H9 (cell line): ENCODE measurements at regions not wholly inside any gene's neighbourhood (a gene's known extent, or its start where the extent isn't known, plus 50 kb on each side); places are given as distances from the start of the nearest gene placed in this dataset.
A peak's percentile ranks its signal among the peaks of the same experiment; 100 is the strongest.

Source experiments
- DNase-seq: peaks from one replicate; pipeline ENCODE4 v3.0.0-alpha.2; 2017
- H2AFZ ChIP-seq: one replicate; pipeline ENCODE4 v1.6.1; 2013; ENCODE audit warnings: mild to moderate bottlenecking, low read length, control low read depth, moderate library complexity
- H2AK5ac ChIP-seq: 2 replicates; pipeline ENCODE4 v1.6.1; 2013; ENCODE audit warnings: low read length, control low read depth, mixed read lengths; ENCODE audit not compliant: insufficient read length
- H2BK120ac ChIP-seq: one replicate; pipeline ENCODE4 v1.6.1; 2013; ENCODE audit warnings: low read depth, mild to moderate bottlenecking, low read length, control low read depth, inconsistent platforms; ENCODE audit not compliant: poor library complexity, severe bottlenecking
- H2BK12ac ChIP-seq: 2 replicates; pipeline ENCODE4 v1.6.1; 2013; ENCODE audit warnings: low read length, control low read depth, mixed read lengths, low read depth; ENCODE audit not compliant: insufficient read length
- H2BK15ac ChIP-seq: 2 replicates; pipeline ENCODE4 v1.6.1; 2013; ENCODE audit warnings: low read depth, low read length, control low read depth
- H2BK20ac ChIP-seq: one replicate; pipeline ENCODE4 v1.6.1; 2013; ENCODE audit warnings: low read depth, mild to moderate bottlenecking, low read length, control low read depth, inconsistent platforms; ENCODE audit not compliant: poor library complexity, severe bottlenecking
- H2BK5ac ChIP-seq: 2 replicates; pipeline ENCODE4 v1.6.1; 2013; ENCODE audit warnings: low read length, control low read depth, mixed read lengths; ENCODE audit not compliant: insufficient read length
- H3K14ac ChIP-seq: 2 replicates; pipeline ENCODE4 v1.6.1; 2013; ENCODE audit warnings: low read length, control low read depth; ENCODE audit not compliant: insufficient read depth
- H3K18ac ChIP-seq: 2 replicates; pipeline ENCODE4 v1.6.1; 2013; ENCODE audit warnings: low read depth, mild to moderate bottlenecking, mixed read lengths, low read length, control low read depth; ENCODE audit not compliant: insufficient read length
- H3K23ac ChIP-seq: 2 replicates; pipeline ENCODE4 v1.6.1; 2013; ENCODE audit warnings: low read length, control low read depth, mixed read lengths, low read depth; ENCODE audit not compliant: insufficient read length
- H3K23me2 ChIP-seq: 2 replicates; pipeline ENCODE4 v1.6.1; 2013; ENCODE audit warnings: low read depth, mild to moderate bottlenecking, mixed read lengths, low read length, control low read depth; ENCODE audit not compliant: insufficient read length, poor library complexity, severe bottlenecking
- H3K27ac ChIP-seq: 2 replicates; pipeline ENCODE4 v1.5.1; 2013; ENCODE audit warnings: low read length, control low read depth, mixed read lengths, low read depth; ENCODE audit not compliant: insufficient read length
- H3K27me3 ChIP-seq: 2 replicates; pipeline ENCODE4 v1.6.1; 2013; ENCODE audit warnings: low read length, control low read depth, inconsistent platforms; ENCODE audit not compliant: insufficient read depth
- H3K4ac ChIP-seq: 2 replicates; pipeline ENCODE4 v1.6.1; 2013; ENCODE audit warnings: low read depth, mild to moderate bottlenecking, control low read depth, inconsistent platforms, low read length, moderate library complexity
- H3K4me1 ChIP-seq: 2 replicates; pipeline ENCODE4 v1.6.1; 2013; ENCODE audit warnings: low read length, control low read depth, inconsistent platforms; ENCODE audit not compliant: insufficient read depth
- H3K4me2 ChIP-seq: 2 replicates; pipeline ENCODE4 v1.6.1; 2013; ENCODE audit warnings: low read length, control low read depth, mixed read lengths; ENCODE audit not compliant: insufficient read length, insufficient read depth
- H3K56ac ChIP-seq: 2 replicates; pipeline ENCODE4 v1.6.1; 2013; ENCODE audit warnings: low read depth, mild to moderate bottlenecking, mixed read lengths, low read length, control low read depth; ENCODE audit not compliant: insufficient read length
- H3K79me1 ChIP-seq: 2 replicates; pipeline ENCODE4 v1.6.1; 2013; ENCODE audit warnings: low read depth, mild to moderate bottlenecking, moderate library complexity, low read length, control low read depth, inconsistent platforms; ENCODE audit not compliant: insufficient read depth, poor library complexity, severe bottlenecking
- H3K79me2 ChIP-seq: 2 replicates; pipeline ENCODE4 v1.6.1; 2013; ENCODE audit warnings: low read length, control low read depth, inconsistent platforms; ENCODE audit not compliant: insufficient read depth
- H3K9ac ChIP-seq: 2 replicates; pipeline ENCODE4 v1.6.1; 2013; ENCODE audit warnings: low read length, control low read depth, mixed read lengths; ENCODE audit not compliant: insufficient read length; ENCODE audit errors: extremely low read depth
- H3K9me3 ChIP-seq: one replicate; pipeline ENCODE4 v1.6.1; 2013; ENCODE audit warnings: low read depth, low read length, inconsistent platforms; ENCODE audit not compliant: control insufficient read depth
- H3T11ph ChIP-seq: one replicate; pipeline ENCODE4 v1.6.1; 2013; ENCODE audit warnings: mild to moderate bottlenecking, low read length, control low read depth, inconsistent platforms
- H4K20me1 ChIP-seq: one replicate; pipeline ENCODE4 v1.6.1; 2013; ENCODE audit not compliant: control insufficient read depth, insufficient read length, insufficient read depth
- H4K5ac ChIP-seq: 2 replicates; pipeline ENCODE4 v1.6.1; 2013; ENCODE audit warnings: low read depth, mild to moderate bottlenecking, mixed read lengths, low read length, control low read depth; ENCODE audit not compliant: insufficient read length
- H4K8ac ChIP-seq: replicated peaks from 2 replicates; pipeline ENCODE4 v1.6.1; 2013; ENCODE audit warnings: low read length, control low read depth, mixed read lengths, low read depth; ENCODE audit not compliant: insufficient read length
- H4K91ac ChIP-seq: 2 replicates; pipeline ENCODE4 v1.6.1; 2013; ENCODE audit warnings: low read depth, mild to moderate bottlenecking, moderate library complexity, mixed read lengths, low read length, control low read depth; ENCODE audit not compliant: insufficient read length
- H3K27ac Mint-ChIP-seq, 3 experiments: 2 replicates in 2 of 3; 3 replicates in 1 of 3; pipeline ENCODE4 v1.8.0; 2020 to 2021; ENCODE audit warnings: mixed read lengths in 3 of 3, mild to moderate bottlenecking in 1 of 3, moderate library complexity in 1 of 3
- H3K27me3 Mint-ChIP-seq: 2 replicates; pipeline ENCODE4 v1.8.0; 2021; ENCODE audit warnings: low read depth, mild to moderate bottlenecking, moderate library complexity, mixed read lengths
- H3K36me3 Mint-ChIP-seq, 3 experiments: 2 replicates in 2 of 3; 3 replicates in 1 of 3; pipeline ENCODE4 v1.8.0; 2020 to 2021; ENCODE audit warnings: low read depth in 3 of 3, mixed read lengths in 3 of 3; ENCODE audit not compliant: insufficient read depth in 1 of 3
- H3K4me1 Mint-ChIP-seq, 2 experiments: 2 replicates each; pipeline ENCODE4 v1.8.0; 2020; ENCODE audit warnings: mixed read lengths in 2 of 2
- H3K4me3 Mint-ChIP-seq, 2 experiments: 2 replicates in 1 of 2; 3 replicates in 1 of 2; pipeline ENCODE4 v1.8.0; 2020 to 2021; ENCODE audit warnings: mild to moderate bottlenecking in 2 of 2, mixed read lengths in 2 of 2, moderate library complexity in 1 of 2
- H3K9me3 Mint-ChIP-seq, 2 experiments: 2 replicates in 1 of 2; 3 replicates in 1 of 2; pipeline ENCODE4 v1.8.0; 2020; ENCODE audit warnings: mild to moderate bottlenecking in 2 of 2, mixed read lengths in 2 of 2, moderate library complexity in 1 of 2
- CTCF ChIP-seq: fragments of 200-600 bp; sonication (generic); conservative IDR thresholded peaks from 3 replicates; pipeline ENCODE4 v1.8.0; 2021; ENCODE audit warnings: antibody characterized with exemption, mild to moderate bottlenecking
- WGBS: extraction: QIAGEN DNeasy Blood & Tissue Kit; methylation state at CpG from one replicate; pipeline ENCODE4 v1.1.7; 2013; ENCODE audit warnings: missing lambda C conversion rate, low lambda C conversion rate, mixed read lengths; ENCODE audit not compliant: insufficient read length; ENCODE audit errors: extremely low coverage; 5-methylcytosine and 5-hydroxymethylcytosine counted together

DNA sequence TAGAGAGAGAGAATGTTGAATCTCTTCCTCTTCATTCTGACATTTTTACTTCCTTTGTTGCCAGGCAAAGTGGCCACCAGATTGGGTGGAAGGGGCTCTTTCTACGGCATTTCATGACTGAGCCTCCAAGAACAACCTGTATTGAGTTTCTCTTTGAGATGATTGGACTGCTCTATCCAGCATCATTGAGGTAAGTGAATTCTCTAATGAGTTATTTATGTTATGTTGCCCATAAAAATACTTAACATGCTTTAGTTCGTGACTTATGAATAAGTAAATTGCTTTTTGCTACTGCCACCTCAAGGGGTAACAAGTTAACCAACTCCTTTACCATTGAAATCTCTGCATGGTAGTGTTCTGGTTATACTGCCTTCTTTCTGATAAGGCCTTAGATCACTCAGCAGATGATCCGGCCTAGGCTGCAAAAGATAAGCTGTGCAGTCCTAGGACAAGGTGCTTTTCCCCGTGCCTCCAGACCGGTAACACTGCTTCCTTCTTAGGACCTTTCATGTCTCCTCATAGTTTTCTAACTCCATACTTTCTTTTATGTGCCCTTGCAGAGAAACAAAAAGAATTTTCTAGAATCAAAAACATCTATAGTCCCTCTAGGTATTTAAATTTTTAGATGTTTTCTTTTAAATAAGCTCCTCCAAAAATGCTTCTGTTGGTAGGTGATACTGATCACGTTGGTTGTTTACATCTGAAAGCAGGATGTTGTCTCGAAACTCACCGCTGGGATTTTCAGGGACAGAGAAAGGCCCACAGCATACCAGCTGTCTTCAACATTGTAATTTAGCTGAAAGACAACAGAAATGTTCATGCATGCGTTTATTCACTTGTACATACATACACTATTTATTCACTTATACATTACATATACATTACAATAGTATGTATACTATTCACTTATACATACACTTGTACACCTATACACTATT is 157.1 kb upstream of the RBPJ start:
- Histone ChIP-seq H3K9ac (no peak overlapping the region), H3K79me2 (no peaks in the 10 kb centered on the region), H3K9me3 (no peaks in the 10 kb centered on the region), H2AFZ (no peak overlapping the region), H3K4me2 (no peak overlapping the region), H3K79me1 (no peaks in the 10 kb centered on the region), H4K20me1 (no peaks in the 10 kb centered on the region), H4K8ac (no peak overlapping the region), H3K14ac (peak overlapping the region; percentile 66; the same call in 1 of the 2 replicates), H2BK5ac (no peak overlapping the region), H2BK12ac (no peak overlapping the region), H3K56ac (no peak overlapping the region), H2BK15ac (no peak overlapping the region), H3K27me3 (no peaks in the 10 kb centered on the region), H4K91ac (no peak overlapping the region), H3K18ac (no peak overlapping the region), H3K23me2 (no peaks in the 10 kb centered on the region), H2BK120ac (peak overlapping the region; percentile 76), H4K5ac (no peak overlapping the region), H3K27ac (peak overlapping the region; percentile 26), H3K4me1 (no peaks in the 10 kb centered on the region), H2BK20ac (no peak overlapping the region), H3T11ph (no peak overlapping the region), H3K23ac (no peak overlapping the region), H3K4ac (no peak overlapping the region), H2AK5ac (no peak overlapping the region)
- H3K36me3 Mint-ChIP-seq, result no peaks in the 10 kb centered on the region; a peak in 1 of 7 replicates
- H3K9me3 Mint-ChIP-seq, result peaks cover 2 to 4% of the 10 kb centered on the region in 2 experiments; a peak in 2 of 5 replicates
- WGBS, result no CpG with 5 or more reads among the region's 9 CpGs
- H3K27ac Mint-ChIP-seq, result peak overlapping the region in 2 of 3 experiments; percentile 66 to 83; a peak in 4 of 7 replicates
- no peak for TF ChIP-seq CTCF
- H3K27me3 Mint-ChIP-seq, result no peaks in the 10 kb centered on the region
- DNase-seq, result no peak
- H3K4me1 Mint-ChIP-seq, result peaks cover 14 to 19% of the 10 kb centered on the region in 2 experiments
- no peak overlapping the region for H3K4me3 Mint-ChIP-seq
